ENCODE measurements at regions not wholly inside any gene's neighbourhood (a gene's known extent, or its start where the extent isn't known, plus 50 kb on each side); places are given as distances from the start of the nearest gene placed in this dataset.

DNA sequence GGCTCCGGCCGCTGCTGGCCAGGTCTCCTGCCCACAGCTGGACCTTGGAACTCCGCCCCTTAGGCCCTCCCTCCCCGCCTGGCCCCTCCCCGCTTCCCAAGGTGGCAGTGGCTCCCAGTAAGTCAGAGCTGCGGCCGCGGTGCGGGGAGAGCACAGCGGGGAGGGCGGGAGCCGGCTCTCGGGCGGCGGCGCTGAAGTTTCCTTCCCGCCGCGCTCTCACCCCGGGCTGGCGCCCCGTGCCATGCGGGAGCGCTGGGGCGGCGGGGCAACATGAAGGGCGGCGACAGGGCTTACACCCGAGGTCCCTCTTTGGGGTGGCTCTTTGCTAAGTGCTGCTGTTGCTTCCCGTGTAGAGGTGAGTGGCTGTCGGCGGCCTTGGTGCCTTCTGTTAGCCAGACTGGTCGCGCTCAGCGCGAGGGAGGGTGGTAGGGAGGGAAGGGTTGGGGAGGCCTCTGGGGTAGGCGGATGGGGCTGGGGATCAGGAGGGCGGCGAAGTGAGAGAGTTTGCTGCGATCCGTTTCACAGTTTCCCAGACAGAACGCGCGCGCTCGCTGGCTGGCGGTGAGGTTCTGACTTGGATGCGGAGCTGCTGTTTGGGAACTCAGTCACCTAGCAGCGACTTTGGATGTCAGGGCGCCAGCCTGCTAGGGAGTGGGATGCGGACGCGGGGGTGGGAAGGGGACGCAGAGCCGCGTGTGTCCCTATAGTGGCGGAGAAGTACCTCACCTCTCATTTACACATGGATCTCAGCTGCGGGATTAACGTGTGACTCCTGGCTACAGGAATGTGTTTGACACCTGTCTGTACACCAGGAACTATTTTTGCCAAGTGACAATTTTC lies 145.5 kb upstream of the UMPS start:
- H3K27me3 ChIP-seq (ENCODE audit: control insufficient read depth in 2 of 2, insufficient read depth in 2 of 2, low read length in 2 of 2) = peaks cover 48 to 50% of the 10 kb centered on the region in 2 donors
- Mint-ChIP-seq H3K9me3 (peaks cover 0 to 4% (median 0%) of the 10 kb centered on the region in 7 donors), H3K27ac (peak overlapping the region in 1 of 7 donors; percentile 26), H3K4me3 (peak overlapping the region in 1 of 2 donors; percentile 76), H3K27me3 (ENCODE audit: low read depth in 3 of 3) (peaks cover 47 to 53% (median 52%) of the 10 kb centered on the region in 3 donors), H3K36me3 (no peaks in the 10 kb centered on the region), H3K4me1 (peaks cover 6% of the 10 kb centered on the region)
- H3K79me2 ChIP-seq (ENCODE audit: insufficient read depth, low read length) = no peaks in the 10 kb centered on the region
- intact Hi-C loops (cut with micrococcal nuclease) = no loop called here
- H3K9me3 ChIP-seq (replicated peaks in 1 of 2; ENCODE audit: control insufficient read depth in 1 of 2, insufficient read depth in 1 of 2, low read length in 2 of 2) = peaks cover 0 to 21% of the 10 kb centered on the region in 2 donors
- no peaks in the 10 kb centered on the region for H4K20me1 ChIP-seq (ENCODE audit: insufficient read depth, low read length)
- no peak overlapping the region for H3K9ac ChIP-seq (ENCODE audit: insufficient read depth, low read length, poor library complexity, severe bottlenecking)
- H3K36me3 ChIP-seq (replicated peaks in 1 of 2; ENCODE audit: control insufficient read depth in 1 of 2, insufficient read depth in 2 of 2, low read length in 2 of 2) = no peaks in the 10 kb centered on the region
- TF ChIP-seq CTCF (IDR thresholded peaks at IDR 0.05) = no peak
- H3K4me3 ChIP-seq (replicated peaks in 1 of 3; ENCODE audit: low read depth in 2 of 3, low read length in 3 of 3) = no peak overlapping the region
- 2% methylated on average over 49 of the region's 59 CpGs for WGBS (ENCODE audit: insufficient coverage)
- no peak overlapping the region for H3K4me2 ChIP-seq (replicated peaks; ENCODE audit: extremely low read depth, low read length, poor library complexity, severe bottlenecking)
- no peak overlapping the region for H3K27ac ChIP-seq (ENCODE audit: low read depth in 1 of 2, low read length in 2 of 2)
- H3K4me1 ChIP-seq (ENCODE audit: control insufficient read depth in 1 of 2, insufficient read depth in 2 of 2, low read length in 2 of 2) = no peaks in the 10 kb centered on the region
- no peak for DNase-seq
- H2AFZ ChIP-seq (ENCODE audit: insufficient read depth, low read depth, low read length, poor library complexity, severe bottlenecking) = peak overlapping the region; percentile 37

- WGBS (ENCODE audit: insufficient coverage) = 46% methylated on average over 16 of the region's 21 CpGs
- Histone ChIP-seq H3K4me2 (replicated peaks; ENCODE audit: extremely low read depth, low read length, poor library complexity, severe bottlenecking) (no peak overlapping the region), H3K79me2 (ENCODE audit: insufficient read depth, low read length) (no peaks in the 10 kb centered on the region), H3K27me3 (ENCODE audit: control insufficient read depth in 2 of 2, insufficient read depth in 2 of 2, low read length in 2 of 2) (peaks cover 48 to 50% of the 10 kb centered on the region in 2 donors), H3K4me1 (ENCODE audit: control insufficient read depth in 1 of 2, insufficient read depth in 2 of 2, low read length in 2 of 2) (no peaks in the 10 kb centered on the region), H4K20me1 (ENCODE audit: insufficient read depth, low read length) (no peaks in the 10 kb centered on the region), H3K27ac (ENCODE audit: low read depth in 1 of 2, low read length in 2 of 2) (no peak overlapping the region), H3K4me3 (replicated peaks in 1 of 3; ENCODE audit: low read depth in 2 of 3, low read length in 3 of 3) (no peak overlapping the region), H3K9ac (ENCODE audit: insufficient read depth, low read length, poor library complexity, severe bottlenecking) (no peak overlapping the region), H3K36me3 (replicated peaks in 1 of 2; ENCODE audit: control insufficient read depth in 1 of 2, insufficient read depth in 2 of 2, low read length in 2 of 2) (no peaks in the 10 kb centered on the region), H2AFZ (ENCODE audit: insufficient read depth, low read depth, low read length, poor library complexity, severe bottlenecking) (no peak overlapping the region), H3K9me3 (replicated peaks in 1 of 2; ENCODE audit: control insufficient read depth in 1 of 2, insufficient read depth in 1 of 2, low read length in 2 of 2) (peaks cover 0 to 21% of the 10 kb centered on the region in 2 donors)
- TF ChIP-seq CTCF (IDR thresholded peaks at IDR 0.05) = no peak
- Mint-ChIP-seq H3K27me3 (ENCODE audit: low read depth in 3 of 3) (peaks cover 48 to 53% (median 53%) of the 10 kb centered on the region in 3 donors), H3K4me1 (peaks cover 6% of the 10 kb centered on the region), H3K9me3 (peaks cover 0 to 4% (median 0%) of the 10 kb centered on the region in 7 donors), H3K4me3 (peak overlapping the region in 1 of 2 donors; percentile 76), H3K36me3 (no peaks in the 10 kb centered on the region), H3K27ac (no peak overlapping the region)
- intact Hi-C loops (cut with micrococcal nuclease) = no loop called here
- DNase-seq = no peak
These were observed 143.9 kb upstream of the UMPS start for GRCh38 chr3:124586126-124587052.

Measured in CD14-positive monocyte (primary cell).